NB4 (cell line): ENCODE measurements at regions not wholly inside any gene's neighbourhood (a gene's known extent, or its start where the extent isn't known, plus 50 kb on each side); places are given as distances from the start of the nearest gene placed in this dataset.

Experiments
- DNase-seq: peaks from one replicate; pipeline ENCODE4 v3.0.0; 2010; ENCODE audit warnings: low read depth
- H3K4me3 ChIP-seq: one replicate; pipeline ENCODE4 v1.5.1; 2011; ENCODE audit warnings: mild to moderate bottlenecking, low read depth, low read length, moderate library complexity
- MYC ChIP-seq: IDR thresholded peaks from 2 replicates; pipeline ENCODE4 v1.6.1; 2011; ENCODE audit warnings: low read depth, low read length
- POLR2A ChIP-seq: IDR thresholded peaks from 2 replicates; pipeline ENCODE4 v1.6.1; 2011; ENCODE audit warnings: mild to moderate bottlenecking; ENCODE audit not compliant: insufficient read length; ENCODE audit errors: extremely low read depth
- TF ChIP-seq, protein P1 (sequence below): IDR thresholded peaks from 2 replicates; pipeline ENCODE4 v1.6.1; 2011; ENCODE audit warnings: low read depth, low read length
- TF ChIP-seq, protein P2 (sequence below): IDR thresholded peaks from one replicate; pipeline ENCODE4 v1.5.1; 2012; ENCODE audit warnings: low read depth, low read length

DNA sequence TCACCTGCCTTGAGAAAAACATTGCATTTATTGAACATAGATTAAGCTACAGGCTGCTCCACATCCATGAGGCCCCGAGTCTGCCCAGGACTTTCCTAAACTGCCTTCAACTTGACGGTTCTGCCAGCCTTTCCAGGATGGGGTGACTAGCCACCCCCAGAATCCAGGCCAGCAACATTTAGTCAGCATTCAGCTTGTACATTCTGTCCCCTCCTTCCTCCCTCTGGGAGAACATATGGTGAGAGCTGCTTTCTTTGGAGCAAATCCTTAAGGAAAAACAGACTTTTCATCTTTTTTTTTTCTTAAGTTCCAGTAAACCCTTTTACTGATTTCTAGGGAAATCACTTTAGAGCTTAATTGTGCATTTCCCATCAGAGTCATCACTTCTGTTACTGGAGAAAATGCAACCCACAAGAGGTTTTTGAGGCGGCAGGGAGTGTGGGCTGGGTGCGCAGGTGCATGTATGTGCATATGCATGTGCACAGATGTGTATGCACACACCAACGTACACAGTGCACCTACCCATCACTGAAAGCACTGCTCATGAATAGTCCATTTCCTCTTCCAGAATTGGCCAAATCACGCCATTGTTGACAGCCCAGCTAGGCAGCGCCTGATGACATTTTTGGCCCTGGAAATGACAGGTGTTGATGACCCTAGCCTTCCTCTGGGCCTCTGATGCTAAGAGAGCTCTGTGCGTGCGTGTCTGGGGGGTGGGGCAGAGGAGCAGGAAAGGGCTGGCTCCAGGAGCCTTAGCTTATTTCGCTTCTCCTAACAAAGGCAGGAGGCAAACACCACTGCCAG lies 145.6 kb downstream of the HSD17B3 start:
- no peak for TF ChIP-seq MYC
- TF ChIP-seq, protein P1, sequence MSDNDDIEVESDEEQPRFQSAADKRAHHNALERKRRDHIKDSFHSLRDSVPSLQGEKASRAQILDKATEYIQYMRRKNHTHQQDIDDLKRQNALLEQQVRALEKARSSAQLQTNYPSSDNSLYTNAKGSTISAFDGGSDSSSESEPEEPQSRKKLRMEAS, result no peak
- TF ChIP-seq, protein P2, sequence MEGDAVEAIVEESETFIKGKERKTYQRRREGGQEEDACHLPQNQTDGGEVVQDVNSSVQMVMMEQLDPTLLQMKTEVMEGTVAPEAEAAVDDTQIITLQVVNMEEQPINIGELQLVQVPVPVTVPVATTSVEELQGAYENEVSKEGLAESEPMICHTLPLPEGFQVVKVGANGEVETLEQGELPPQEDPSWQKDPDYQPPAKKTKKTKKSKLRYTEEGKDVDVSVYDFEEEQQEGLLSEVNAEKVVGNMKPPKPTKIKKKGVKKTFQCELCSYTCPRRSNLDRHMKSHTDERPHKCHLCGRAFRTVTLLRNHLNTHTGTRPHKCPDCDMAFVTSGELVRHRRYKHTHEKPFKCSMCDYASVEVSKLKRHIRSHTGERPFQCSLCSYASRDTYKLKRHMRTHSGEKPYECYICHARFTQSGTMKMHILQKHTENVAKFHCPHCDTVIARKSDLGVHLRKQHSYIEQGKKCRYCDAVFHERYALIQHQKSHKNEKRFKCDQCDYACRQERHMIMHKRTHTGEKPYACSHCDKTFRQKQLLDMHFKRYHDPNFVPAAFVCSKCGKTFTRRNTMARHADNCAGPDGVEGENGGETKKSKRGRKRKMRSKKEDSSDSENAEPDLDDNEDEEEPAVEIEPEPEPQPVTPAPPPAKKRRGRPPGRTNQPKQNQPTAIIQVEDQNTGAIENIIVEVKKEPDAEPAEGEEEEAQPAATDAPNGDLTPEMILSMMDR, result no peak
- TF ChIP-seq POLR2A, result no peak
- H3K4me3 ChIP-seq, result no peak overlapping the region
- no peak for DNase-seq

DNA sequence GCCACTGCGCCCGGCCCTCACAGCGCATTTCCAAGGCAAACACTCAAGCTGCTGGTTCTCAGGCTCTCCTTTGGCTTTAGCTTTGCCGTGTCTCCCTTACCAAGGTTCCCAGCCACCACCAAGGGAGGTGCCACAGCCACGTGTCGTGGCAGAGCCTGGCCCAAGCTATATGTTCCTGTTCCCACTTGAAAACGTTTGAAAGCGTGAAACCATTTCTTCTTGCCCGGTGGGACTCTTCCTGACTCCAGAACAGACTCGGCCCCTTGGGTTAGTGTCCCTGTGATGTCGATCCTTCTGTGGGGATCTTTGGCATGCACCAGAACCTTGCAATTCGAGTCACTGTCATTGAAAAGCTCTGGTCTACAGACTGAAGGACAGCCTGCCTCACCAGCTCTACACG lies 147.9 kb downstream of the HSD17B3 start:
- H3K4me3 ChIP-seq, result no peak overlapping the region
- TF ChIP-seq, protein P2, result no peak
- TF ChIP-seq POLR2A, result no peak
- no peak for TF ChIP-seq MYC
- TF ChIP-seq, protein P1, result no peak
- no peak for DNase-seq

DNA sequence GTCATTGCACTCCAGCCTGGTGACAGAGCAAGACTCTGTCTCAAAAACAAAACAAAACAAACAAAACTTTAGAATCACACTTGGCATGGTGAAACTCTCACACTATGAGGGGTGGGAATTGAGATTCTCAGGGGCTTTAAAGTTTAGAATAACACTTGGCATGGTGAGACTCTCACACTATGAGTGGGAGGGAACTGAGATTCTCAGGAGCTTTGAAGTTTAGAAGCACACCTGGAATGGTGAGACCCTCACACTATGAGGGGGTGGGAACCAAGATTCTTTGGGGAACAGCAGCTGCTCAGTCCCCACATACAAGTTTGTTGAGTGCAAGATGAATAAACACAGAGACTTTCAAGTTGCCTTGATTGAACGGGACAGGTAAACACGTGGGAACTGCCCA lies 149.4 kb downstream of the HSD17B3 start:
- DNase-seq, result no peak
- TF ChIP-seq MYC (no peak), POLR2A (no peak)
- TF ChIP-seq, protein P2, result no peak
- TF ChIP-seq, protein P1, result no peak
- H3K4me3 ChIP-seq, result no peak overlapping the region

DNA sequence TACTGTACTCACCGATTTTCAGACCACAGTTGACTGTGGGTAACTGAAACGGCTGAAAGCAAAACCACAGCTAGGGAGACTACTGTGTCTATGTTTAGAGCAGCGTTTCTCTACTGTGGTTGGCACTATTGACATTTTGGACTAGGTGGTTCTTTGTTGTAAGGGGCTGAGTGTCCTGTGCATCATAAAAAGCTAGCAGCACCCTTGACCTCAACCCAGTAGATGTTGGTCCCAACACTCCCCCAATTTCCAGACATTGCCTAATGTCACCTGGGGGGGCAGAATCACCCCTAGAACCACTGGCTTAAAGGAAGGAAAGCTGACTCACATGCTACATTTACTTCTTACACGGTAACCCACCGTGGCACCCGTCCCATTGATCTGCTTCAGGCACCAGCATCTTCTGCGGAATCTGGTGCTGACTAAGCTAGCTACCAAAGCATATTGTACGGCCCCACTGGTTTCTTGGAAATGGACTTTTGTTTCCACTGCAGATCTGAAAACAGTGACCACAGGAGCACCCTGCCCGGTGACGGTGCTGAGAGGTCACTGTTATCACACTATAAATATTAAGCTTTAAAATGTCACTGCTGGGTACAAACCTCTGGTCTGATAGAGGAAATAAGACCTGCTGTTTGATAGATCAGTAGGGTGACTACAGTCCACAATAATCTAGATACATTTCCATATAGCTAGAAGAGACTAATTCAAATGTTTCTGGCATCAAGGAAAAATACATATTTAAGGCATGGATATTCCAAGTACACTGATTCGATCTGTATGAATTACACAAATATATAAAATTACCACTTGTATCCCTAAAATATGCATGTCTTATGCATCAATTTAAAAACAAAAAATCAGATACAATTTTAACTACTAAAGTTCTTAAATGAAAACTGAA lies 151.4 kb downstream of the HSD17B3 start:
- TF ChIP-seq, protein P2, result no peak
- TF ChIP-seq MYC (no peak), POLR2A (no peak)
- H3K4me3 ChIP-seq, result peak overlapping the region; percentile 12
- DNase-seq, result peak; percentile 91

DNA sequence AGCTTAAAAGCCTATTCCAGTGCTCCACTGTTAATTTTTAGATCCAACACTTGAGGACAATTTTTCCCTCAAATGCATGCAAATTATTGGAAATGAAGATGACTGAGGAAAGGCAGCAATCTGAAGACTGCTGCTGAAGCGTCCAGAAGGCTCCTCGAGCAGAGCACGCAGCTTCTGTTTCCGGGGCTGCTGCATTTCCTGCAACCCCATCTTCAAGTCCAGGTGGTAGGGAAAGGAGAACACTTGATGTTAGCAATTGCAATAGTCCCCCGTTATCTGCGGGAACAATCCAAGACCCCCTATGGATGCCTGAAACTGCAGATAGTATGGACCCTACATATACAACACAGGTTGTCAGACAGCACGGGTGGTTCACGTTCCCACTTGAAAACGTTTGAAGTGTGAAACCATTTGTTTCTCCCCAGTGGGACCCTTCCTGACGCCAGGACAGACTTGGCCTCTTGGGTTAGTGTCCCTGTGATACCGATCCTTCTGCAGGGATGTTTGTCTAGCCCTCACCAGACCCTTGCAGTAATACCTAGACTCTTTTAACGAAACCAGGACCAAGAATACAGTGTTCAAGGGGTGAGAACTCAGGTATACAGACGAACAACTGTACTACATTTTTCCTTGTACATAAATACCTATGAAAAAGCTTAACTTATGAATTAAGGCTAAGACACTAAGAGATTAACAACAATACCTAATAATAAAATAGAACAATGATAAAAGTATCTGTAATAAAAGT lies 152.3 kb downstream of the HSD17B3 start:
- H3K4me3 ChIP-seq, result peak overlapping the region; percentile 27
- peak; percentile 49 for DNase-seq
- no peak for TF ChIP-seq POLR2A
